DND-41 (cell line): ENCODE measurements at regions not wholly inside any gene's neighbourhood (a gene's known extent, or its start where the extent isn't known, plus 50 kb on each side); places are given as distances from the start of the nearest gene placed in this dataset.

Experiments used
- EZH2 ChIP-seq: IDR thresholded peaks from 3 replicates; pipeline ENCODE4 v1.6.1; 2012; ENCODE audit warnings: borderline replicate concordance, low read depth, mild to moderate bottlenecking, moderate library complexity, low read length, inconsistent platforms; ENCODE audit not compliant: severe bottlenecking
- TF ChIP-seq, protein P1 (sequence below): IDR thresholded peaks from 2 replicates; pipeline ENCODE4 v1.5.1; 2012; ENCODE audit warnings: borderline replicate concordance, low read length, moderate library complexity, mild to moderate bottlenecking; ENCODE audit not compliant: poor library complexity, severe bottlenecking; ENCODE audit errors: extremely low read depth

DNA sequence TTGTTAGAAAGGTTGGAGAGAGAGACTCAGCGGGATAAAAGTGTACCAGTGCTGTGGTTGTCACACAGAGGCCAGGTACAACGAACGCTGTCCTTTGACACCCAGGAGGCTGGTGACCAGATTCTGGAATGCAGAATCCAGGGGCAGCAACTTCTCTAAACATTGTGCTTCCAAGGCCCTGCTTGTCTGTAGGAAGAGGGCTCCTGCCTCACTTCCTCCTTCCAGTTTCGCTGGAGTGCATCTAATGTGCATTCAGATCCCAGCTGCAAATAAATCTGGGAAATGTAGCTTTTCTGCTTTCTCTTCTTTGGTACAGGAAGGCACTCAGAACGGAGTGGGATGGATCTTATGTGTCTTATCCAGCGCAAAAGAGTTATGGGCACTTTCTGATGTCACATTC is 171.8 kb upstream of the ATP5MC3 start:
- TF ChIP-seq, protein P1, sequence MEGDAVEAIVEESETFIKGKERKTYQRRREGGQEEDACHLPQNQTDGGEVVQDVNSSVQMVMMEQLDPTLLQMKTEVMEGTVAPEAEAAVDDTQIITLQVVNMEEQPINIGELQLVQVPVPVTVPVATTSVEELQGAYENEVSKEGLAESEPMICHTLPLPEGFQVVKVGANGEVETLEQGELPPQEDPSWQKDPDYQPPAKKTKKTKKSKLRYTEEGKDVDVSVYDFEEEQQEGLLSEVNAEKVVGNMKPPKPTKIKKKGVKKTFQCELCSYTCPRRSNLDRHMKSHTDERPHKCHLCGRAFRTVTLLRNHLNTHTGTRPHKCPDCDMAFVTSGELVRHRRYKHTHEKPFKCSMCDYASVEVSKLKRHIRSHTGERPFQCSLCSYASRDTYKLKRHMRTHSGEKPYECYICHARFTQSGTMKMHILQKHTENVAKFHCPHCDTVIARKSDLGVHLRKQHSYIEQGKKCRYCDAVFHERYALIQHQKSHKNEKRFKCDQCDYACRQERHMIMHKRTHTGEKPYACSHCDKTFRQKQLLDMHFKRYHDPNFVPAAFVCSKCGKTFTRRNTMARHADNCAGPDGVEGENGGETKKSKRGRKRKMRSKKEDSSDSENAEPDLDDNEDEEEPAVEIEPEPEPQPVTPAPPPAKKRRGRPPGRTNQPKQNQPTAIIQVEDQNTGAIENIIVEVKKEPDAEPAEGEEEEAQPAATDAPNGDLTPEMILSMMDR, result no peak
- no peak for TF ChIP-seq EZH2
